DND-41 (cell line): ENCODE measurements at regions not wholly inside any gene's neighbourhood (a gene's known extent, or its start where the extent isn't known, plus 50 kb on each side); places are given as distances from the start of the nearest gene placed in this dataset.

Experiments
- ATAC-seq: fragments of 200-7000 bp; cut with Tn5 transposase; 3 replicates; pipeline ENCODE4 v1.9.1; 2021; ENCODE audit warnings: low read depth; ENCODE audit not compliant: insufficient read depth
- DNase-seq: peaks from one replicate; pipeline ENCODE4 v3.0.0-alpha.2; 2020
- H2AFZ ChIP-seq: 2 replicates; pipeline ENCODE4 v1.6.0; 2012; ENCODE audit warnings: low read depth, low read length
- H3K27ac ChIP-seq: 2 replicates; pipeline ENCODE4 v1.5.1; 2012; ENCODE audit warnings: low read length, inconsistent platforms
- H3K27me3 ChIP-seq: fragments of 200-600 bp; sonication (generic); 2 replicates; pipeline ENCODE4 v1.6.0; 2012; ENCODE audit warnings: low read length, mild to moderate bottlenecking, inconsistent platforms; ENCODE audit not compliant: insufficient read depth, poor library complexity
- H3K36me3 ChIP-seq: 2 replicates; pipeline ENCODE4 v1.5.1; 2012; ENCODE audit warnings: low read length, inconsistent platforms; ENCODE audit not compliant: insufficient read depth
- H3K4me1 ChIP-seq: 2 replicates; pipeline ENCODE4 v1.5.1; 2012; ENCODE audit warnings: mild to moderate bottlenecking, low read length; ENCODE audit not compliant: insufficient read depth
- H3K4me2 ChIP-seq: 2 replicates; pipeline ENCODE4 v1.6.0; 2012; ENCODE audit warnings: mild to moderate bottlenecking, moderate library complexity, low read length, inconsistent platforms; ENCODE audit not compliant: insufficient read depth
- H3K4me3 ChIP-seq, 2 experiments: fragments of 200-600 bp in 1 of 2; shearing (Covaris generic) in 1 of 2; 2 replicates each; pipeline ENCODE4 v1.5.1; 2012 to 2016; ENCODE audit warnings: inconsistent platforms in 2 of 2, low read length in 2 of 2, mild to moderate bottlenecking in 2 of 2, low read depth in 1 of 2, moderate library complexity in 1 of 2
- H3K79me2 ChIP-seq: 2 replicates; pipeline ENCODE4 v1.6.0; 2012; ENCODE audit warnings: low read length, inconsistent platforms; ENCODE audit not compliant: insufficient read depth
- H3K9ac ChIP-seq: 2 replicates; pipeline ENCODE4 v1.6.0; 2012; ENCODE audit warnings: low read depth, mild to moderate bottlenecking, inconsistent platforms, low read length, moderate library complexity
- H3K9me3 ChIP-seq: 2 replicates; pipeline ENCODE4 v1.5.1; 2012; ENCODE audit warnings: low read length, moderate library complexity, mild to moderate bottlenecking, inconsistent platforms; ENCODE audit not compliant: insufficient read depth, severe bottlenecking
- H4K20me1 ChIP-seq: 2 replicates; pipeline ENCODE4 v1.6.0; 2012; ENCODE audit warnings: low read length; ENCODE audit not compliant: insufficient read depth
- CTCF ChIP-seq: IDR thresholded peaks from 2 replicates; pipeline ENCODE4 v1.5.1; 2012; ENCODE audit warnings: borderline replicate concordance, low read length, moderate library complexity, mild to moderate bottlenecking; ENCODE audit not compliant: poor library complexity, severe bottlenecking; ENCODE audit errors: extremely low read depth
- EZH2 ChIP-seq: IDR thresholded peaks from 3 replicates; pipeline ENCODE4 v1.6.1; 2012; ENCODE audit warnings: borderline replicate concordance, low read depth, mild to moderate bottlenecking, moderate library complexity, low read length, inconsistent platforms; ENCODE audit not compliant: severe bottlenecking

GRCh38 chr3:191958980-191959671 lies 498.2 kb downstream of the PYDC2 start:
- no peaks in the 10 kb centered on the region for H3K4me1 ChIP-seq
- no peaks in the 10 kb centered on the region for H3K79me2 ChIP-seq
- no peak overlapping the region for H3K9ac ChIP-seq
- DNase-seq (no peak), ATAC-seq (no peak)
- H3K27me3 ChIP-seq: no peaks in the 10 kb centered on the region
- no peak overlapping the region for H3K27ac ChIP-seq
- H4K20me1 ChIP-seq: no peaks in the 10 kb centered on the region
- no peak overlapping the region for H2AFZ ChIP-seq
- H3K4me3 ChIP-seq: no peak overlapping the region
- H3K4me2 ChIP-seq: no peak overlapping the region
- no peaks in the 10 kb centered on the region for H3K36me3 ChIP-seq
- H3K9me3 ChIP-seq: no peaks in the 10 kb centered on the region
- TF ChIP-seq CTCF (no peak), EZH2 (no peak)

DNA sequence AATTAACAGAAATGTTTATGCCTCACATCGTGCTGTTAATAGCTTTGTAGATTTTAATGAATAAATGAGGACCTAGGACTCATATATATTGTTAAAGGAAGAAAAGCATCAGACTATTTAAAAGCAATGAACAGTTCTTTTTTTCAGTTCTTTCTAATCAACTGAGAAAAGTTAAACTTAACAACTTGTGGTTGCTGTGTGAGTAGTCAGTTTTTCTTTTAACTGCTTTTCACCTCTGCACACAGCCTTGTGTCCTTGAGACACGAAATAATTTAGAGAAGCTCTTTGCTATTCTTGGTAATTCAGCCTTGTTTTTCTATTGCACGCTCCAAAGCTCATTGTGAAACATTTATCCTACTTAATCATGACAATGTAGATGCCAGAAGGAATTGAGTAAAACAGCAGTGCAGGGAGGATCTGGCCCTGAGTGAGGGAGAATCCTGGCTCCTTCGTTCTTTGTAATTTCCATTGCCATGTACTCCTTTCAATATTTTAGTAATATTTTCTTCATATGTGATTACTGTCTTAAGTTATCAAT lies 499.0 kb downstream of the PYDC2 start:
- no peak for ATAC-seq
- Histone ChIP-seq H3K27me3 (no peaks in the 10 kb centered on the region), H3K36me3 (no peaks in the 10 kb centered on the region), H3K9ac (no peak overlapping the region), H3K4me2 (no peak overlapping the region), H3K27ac (no peak overlapping the region), H3K4me1 (no peaks in the 10 kb centered on the region), H3K4me3 (no peak overlapping the region), H3K9me3 (no peaks in the 10 kb centered on the region), H3K79me2 (no peaks in the 10 kb centered on the region), H4K20me1 (no peaks in the 10 kb centered on the region), H2AFZ (no peak overlapping the region)
- DNase-seq: no peak
- no peak for TF ChIP-seq CTCF
- no peak for TF ChIP-seq EZH2

- Histone ChIP-seq H4K20me1 (no peaks in the 10 kb centered on the region), H3K4me3 (no peak overlapping the region), H2AFZ (no peak overlapping the region), H3K4me2 (no peak overlapping the region), H3K79me2 (no peaks in the 10 kb centered on the region), H3K36me3 (no peaks in the 10 kb centered on the region), H3K27me3 (no peaks in the 10 kb centered on the region), H3K4me1 (no peaks in the 10 kb centered on the region), H3K27ac (no peak overlapping the region), H3K9me3 (no peaks in the 10 kb centered on the region), H3K9ac (no peak overlapping the region)
- DNase-seq (no peak), ATAC-seq (no peak)
- no peak for TF ChIP-seq CTCF
- no peak for TF ChIP-seq EZH2
Measured at GRCh38 chr3:191961022-191961421, 500.1 kb downstream of the PYDC2 start.
